ENCODE measurements at regions not wholly inside any gene's neighbourhood (a gene's known extent, or its start where the extent isn't known, plus 50 kb on each side); places are given as distances from the start of the nearest gene placed in this dataset.

DNA sequence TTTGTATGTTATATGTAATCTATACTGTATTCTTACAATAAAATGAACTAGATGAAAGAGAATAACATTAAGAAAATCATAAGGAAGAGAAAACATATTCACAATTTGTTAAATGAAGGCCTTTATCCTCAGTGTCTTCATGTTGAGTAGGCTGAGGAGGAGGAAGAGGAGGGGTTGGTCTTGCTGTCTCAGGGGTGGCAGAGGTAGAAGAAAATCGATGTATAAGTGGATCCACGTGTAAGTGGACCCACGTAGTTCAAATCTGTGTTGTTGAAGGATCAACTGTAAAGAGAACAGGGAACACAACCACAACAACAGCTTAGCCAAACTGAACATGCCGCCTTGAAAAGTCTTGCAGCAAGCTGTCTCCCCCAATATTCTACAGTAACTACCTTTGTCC is 161.6 kb upstream of the NRP1 start:
- TF ChIP-seq, protein P1, sequence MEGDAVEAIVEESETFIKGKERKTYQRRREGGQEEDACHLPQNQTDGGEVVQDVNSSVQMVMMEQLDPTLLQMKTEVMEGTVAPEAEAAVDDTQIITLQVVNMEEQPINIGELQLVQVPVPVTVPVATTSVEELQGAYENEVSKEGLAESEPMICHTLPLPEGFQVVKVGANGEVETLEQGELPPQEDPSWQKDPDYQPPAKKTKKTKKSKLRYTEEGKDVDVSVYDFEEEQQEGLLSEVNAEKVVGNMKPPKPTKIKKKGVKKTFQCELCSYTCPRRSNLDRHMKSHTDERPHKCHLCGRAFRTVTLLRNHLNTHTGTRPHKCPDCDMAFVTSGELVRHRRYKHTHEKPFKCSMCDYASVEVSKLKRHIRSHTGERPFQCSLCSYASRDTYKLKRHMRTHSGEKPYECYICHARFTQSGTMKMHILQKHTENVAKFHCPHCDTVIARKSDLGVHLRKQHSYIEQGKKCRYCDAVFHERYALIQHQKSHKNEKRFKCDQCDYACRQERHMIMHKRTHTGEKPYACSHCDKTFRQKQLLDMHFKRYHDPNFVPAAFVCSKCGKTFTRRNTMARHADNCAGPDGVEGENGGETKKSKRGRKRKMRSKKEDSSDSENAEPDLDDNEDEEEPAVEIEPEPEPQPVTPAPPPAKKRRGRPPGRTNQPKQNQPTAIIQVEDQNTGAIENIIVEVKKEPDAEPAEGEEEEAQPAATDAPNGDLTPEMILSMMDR (IDR thresholded peaks at IDR 0.05; ENCODE audit: insufficient read depth, low read length): no peak
- no peak for DNase-seq (ENCODE audit: low read depth)
- H3K4me3 ChIP-seq (ENCODE audit: low read depth, low read length): no peak overlapping the region

DNA sequence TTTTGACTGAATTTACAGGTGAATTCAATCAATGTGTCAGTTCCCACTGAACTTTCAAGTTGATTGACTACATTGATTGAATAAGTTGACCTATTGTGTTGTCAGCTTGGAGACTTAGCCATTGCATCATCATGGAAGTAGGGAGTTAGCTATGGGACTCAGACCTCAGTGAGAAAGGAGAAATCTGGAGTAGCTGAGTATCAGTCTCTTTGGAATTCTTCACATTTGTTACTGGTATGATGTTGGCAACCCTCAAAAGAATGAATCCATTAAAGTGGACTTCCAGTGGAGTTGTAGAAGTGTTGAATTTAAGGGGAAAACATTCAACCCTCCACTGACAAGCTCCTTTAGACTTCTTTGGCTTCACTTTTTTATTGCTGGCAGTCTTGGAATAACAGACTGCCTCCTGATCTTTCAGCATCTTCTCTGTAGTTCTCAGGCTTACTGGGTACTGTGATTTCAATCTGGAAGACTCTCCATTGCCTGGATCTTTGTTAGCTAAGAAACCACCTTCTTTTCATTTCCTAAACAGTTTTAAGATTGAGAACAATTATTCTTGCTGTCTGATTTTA is 160.3 kb upstream of the NRP1 start:
- peak; percentile 58 for DNase-seq (ENCODE audit: low read depth)
- no peak overlapping the region for H3K4me3 ChIP-seq (ENCODE audit: low read depth, low read length)
- TF ChIP-seq, protein P1 (IDR thresholded peaks at IDR 0.05; ENCODE audit: insufficient read depth, low read length): no peak

DNA sequence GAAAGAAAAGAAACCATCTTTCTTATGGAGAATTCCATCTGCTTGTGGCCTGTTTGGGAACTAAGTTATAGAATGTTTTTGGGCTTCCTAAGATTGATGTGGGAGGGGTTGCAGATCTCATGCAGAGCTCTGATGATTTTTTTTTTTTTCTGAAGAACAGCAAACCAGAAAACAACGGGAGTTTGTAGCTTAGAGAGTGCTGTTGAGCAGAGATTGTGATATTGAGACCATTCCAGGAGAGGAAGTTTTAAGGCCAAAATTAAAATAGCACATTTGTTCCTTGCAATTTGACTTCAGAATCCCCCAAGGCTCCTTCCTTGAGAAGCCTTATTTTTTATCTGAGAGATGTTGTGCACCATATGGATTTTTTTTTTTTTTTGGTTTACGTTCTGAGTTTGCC is 159.5 kb upstream of the NRP1 start:
- DNase-seq (ENCODE audit: low read depth): no peak
- TF ChIP-seq, protein P1 (IDR thresholded peaks at IDR 0.05; ENCODE audit: insufficient read depth, low read length): no peak
- H3K4me3 ChIP-seq (ENCODE audit: low read depth, low read length): no peak overlapping the region

DNA sequence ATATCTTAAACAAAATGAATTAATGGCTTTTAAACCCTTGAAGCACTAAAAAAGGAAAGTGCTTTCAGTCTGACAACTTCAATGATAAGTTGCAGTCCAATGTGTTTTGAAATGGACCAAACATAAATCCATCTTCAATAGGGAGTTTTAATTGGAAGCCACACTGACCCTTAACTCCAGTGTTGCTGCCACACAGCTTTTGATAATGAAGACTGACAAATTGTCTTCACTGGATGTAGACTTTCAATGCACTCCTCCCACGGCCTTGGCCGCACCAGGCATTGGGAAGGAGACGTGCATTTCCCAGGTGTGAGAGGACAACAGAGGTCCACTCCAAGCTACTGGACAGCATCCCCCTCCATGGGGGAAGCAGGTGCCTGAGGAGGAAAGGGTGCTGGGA is 159.0 kb upstream of the NRP1 start:
- TF ChIP-seq, protein P1 (IDR thresholded peaks at IDR 0.05; ENCODE audit: insufficient read depth, low read length): no peak
- no peak overlapping the region for H3K4me3 ChIP-seq (ENCODE audit: low read depth, low read length)
- DNase-seq (ENCODE audit: low read depth): no peak

DNA sequence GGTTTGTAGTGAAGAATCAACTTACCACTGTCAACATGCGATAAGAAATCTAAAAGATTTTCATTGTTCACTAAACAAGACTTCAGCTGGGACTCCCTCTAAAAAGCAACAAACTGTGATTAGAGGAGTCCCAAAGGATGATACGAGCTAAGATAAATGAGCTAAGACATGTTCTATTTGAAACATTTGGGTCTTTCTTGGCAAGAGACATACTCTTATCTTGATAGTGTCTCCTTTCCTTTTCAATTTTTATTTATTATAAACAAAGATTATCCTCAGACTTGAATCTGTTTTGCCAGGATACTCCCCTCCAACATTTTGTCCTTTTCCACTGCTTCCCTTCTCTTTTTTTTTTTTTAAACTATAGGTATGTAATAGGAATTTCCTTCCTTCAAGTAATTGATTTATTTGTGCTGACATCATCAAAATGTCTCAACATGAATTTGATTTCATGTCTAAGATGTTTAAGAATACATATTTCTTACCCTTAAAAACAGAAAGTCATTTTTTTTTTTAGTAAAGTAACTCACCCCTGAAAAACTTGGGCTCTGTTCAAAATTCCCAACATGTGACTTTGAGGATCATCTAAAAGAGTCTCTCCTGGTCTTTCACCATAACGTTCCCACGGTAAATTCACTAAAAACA is 158.4 kb upstream of the NRP1 start:
- peak; percentile 48 for DNase-seq (ENCODE audit: low read depth)
- no peak overlapping the region for H3K4me3 ChIP-seq (ENCODE audit: low read depth, low read length)
- TF ChIP-seq, protein P1 (IDR thresholded peaks at IDR 0.05; ENCODE audit: insufficient read depth, low read length): no peak

DNA sequence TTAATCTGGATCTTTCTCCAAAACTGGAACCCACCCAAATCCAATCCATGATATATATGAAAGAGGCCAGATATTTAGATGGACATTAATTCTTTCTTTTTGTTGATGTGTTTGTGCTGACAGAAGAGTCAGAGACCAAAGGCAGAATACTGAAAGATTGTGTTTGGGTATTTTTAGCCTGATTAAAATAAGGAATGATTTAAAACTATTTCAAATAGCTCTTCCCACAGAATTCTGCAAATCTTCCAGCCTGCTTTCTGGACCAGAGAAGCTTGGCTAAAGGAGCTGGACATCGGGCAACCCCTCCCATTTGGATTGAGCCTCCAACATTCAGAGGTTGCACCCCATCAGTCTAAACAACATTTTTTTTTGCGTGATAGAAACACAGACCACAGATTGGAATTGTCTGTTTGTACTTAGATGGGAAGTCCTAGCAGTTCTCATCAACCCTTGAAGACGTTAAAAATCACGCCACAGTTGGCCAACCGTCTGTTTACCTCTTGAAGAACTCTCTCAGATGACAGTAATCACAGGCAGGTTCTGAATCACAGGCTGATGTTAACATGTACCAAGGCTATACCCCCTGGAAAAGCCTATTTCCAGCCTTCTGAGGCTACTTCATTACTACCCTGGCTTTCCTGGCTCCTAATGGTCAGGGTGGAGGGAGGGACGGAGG is 155.2 kb upstream of the NRP1 start:
- TF ChIP-seq, protein P1 (IDR thresholded peaks at IDR 0.05; ENCODE audit: insufficient read depth, low read length): no peak
- peak; percentile 80 for DNase-seq (ENCODE audit: low read depth)
- H3K4me3 ChIP-seq (ENCODE audit: low read depth, low read length): no peak overlapping the region
